Tibial nerve (tissue), 4 donors: ENCODE measurements at regions not wholly inside any gene's neighbourhood (a gene's known extent, or its start where the extent isn't known, plus 50 kb on each side); places are given as distances from the start of the nearest gene placed in this dataset.

Experiments used
- EP300 ChIP-seq, 2 donors: sonication (generic); formaldehyde crosslinking; IDR thresholded peaks; one replicate each; pipeline ENCODE4 v1.6.1; 2017; ENCODE audit warnings: antibody characterized with exemption in 2 of 2, mild to moderate bottlenecking in 1 of 2
- POLR2A ChIP-seq, 2 donors: fragments of 450-650 bp; IDR thresholded peaks; one replicate each; pipeline ENCODE4 v1.6.1; 2017; ENCODE audit warnings: antibody characterized with exemption in 2 of 2, mild to moderate bottlenecking in 2 of 2, moderate library complexity in 2 of 2
- TF ChIP-seq, protein P1 (sequence below), 5 experiments: fragments of 200-600 bp in 3 of 5; fragments of 450-650 bp in 2 of 5; sonication (generic) in 3 of 5; IDR thresholded peaks; one replicate each; pipeline ENCODE4 v1.5.1; 2016 to 2019; ENCODE audit warnings: antibody characterized with exemption in 5 of 5, mild to moderate bottlenecking in 3 of 5, moderate library complexity in 2 of 5

DNA sequence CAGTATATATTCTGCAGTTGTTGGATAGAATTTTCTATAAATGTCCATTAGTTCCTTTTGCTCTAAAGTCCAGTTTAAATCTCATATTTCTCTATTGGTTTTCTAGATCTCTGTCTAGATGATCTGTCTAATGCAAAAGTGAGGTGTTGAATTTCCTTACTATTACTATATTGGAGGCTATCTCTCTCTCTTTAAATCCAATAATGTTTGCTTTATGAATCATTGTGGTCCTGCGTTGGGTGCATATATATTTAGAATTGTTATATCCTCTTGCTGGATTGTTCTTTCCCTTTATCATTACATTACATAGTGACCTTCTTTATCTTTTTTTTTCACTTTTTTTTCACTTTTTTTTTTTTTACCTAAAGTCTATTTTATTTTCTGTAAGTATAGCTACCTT is 208.5 kb upstream of the ASCC3 start:
- TF ChIP-seq, protein P1, sequence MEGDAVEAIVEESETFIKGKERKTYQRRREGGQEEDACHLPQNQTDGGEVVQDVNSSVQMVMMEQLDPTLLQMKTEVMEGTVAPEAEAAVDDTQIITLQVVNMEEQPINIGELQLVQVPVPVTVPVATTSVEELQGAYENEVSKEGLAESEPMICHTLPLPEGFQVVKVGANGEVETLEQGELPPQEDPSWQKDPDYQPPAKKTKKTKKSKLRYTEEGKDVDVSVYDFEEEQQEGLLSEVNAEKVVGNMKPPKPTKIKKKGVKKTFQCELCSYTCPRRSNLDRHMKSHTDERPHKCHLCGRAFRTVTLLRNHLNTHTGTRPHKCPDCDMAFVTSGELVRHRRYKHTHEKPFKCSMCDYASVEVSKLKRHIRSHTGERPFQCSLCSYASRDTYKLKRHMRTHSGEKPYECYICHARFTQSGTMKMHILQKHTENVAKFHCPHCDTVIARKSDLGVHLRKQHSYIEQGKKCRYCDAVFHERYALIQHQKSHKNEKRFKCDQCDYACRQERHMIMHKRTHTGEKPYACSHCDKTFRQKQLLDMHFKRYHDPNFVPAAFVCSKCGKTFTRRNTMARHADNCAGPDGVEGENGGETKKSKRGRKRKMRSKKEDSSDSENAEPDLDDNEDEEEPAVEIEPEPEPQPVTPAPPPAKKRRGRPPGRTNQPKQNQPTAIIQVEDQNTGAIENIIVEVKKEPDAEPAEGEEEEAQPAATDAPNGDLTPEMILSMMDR (IDR thresholded peaks at IDR 0.05), result no peak
- no peak for TF ChIP-seq POLR2A (IDR thresholded peaks at IDR 0.05)
- no peak for TF ChIP-seq EP300 (IDR thresholded peaks at IDR 0.05)
